Esophagus muscularis mucosa (tissue), 4 donors: ENCODE measurements at regions not wholly inside any gene's neighbourhood (a gene's known extent, or its start where the extent isn't known, plus 50 kb on each side); places are given as distances from the start of the nearest gene placed in this dataset.

ENCODE experiments used
- CTCF ChIP-seq, 3 experiments: fragments of 200-600 bp in 2 of 3; fragments of 450-650 bp in 1 of 3; sonication (generic) in 2 of 3; IDR thresholded peaks; one replicate each; pipeline ENCODE4 v1.5.1; 2017 to 2019; ENCODE audit warnings: antibody characterized with exemption in 3 of 3, mild to moderate bottlenecking in 2 of 3, moderate library complexity in 1 of 3
- EP300 ChIP-seq: sonication (generic); formaldehyde crosslinking; IDR thresholded peaks from one replicate; pipeline ENCODE4 v1.6.1; 2017; ENCODE audit warnings: antibody characterized with exemption
- POLR2A ChIP-seq: fragments of 450-650 bp; IDR thresholded peaks from one replicate; pipeline ENCODE4 v1.6.1; 2017; ENCODE audit warnings: antibody characterized with exemption, moderate library complexity, mild to moderate bottlenecking, low read depth

- TF ChIP-seq CTCF (IDR thresholded peaks at IDR 0.05) (no peak), EP300 (no peak), POLR2A (no peak)
These were observed 173.4 kb downstream of the KITLG start for GRCh38 chr12:88406905-88407304.
